HepG2 (cell line): ENCODE measurements at regions not wholly inside any gene's neighbourhood (a gene's known extent, or its start where the extent isn't known, plus 50 kb on each side); places are given as distances from the start of the nearest gene placed in this dataset.

Source experiments
- ATAC-seq: fragments of 200-7000 bp; cut with Tn5 transposase; 3 replicates; pipeline ENCODE4 v1.9.1; 2020; ENCODE audit warnings: mild to moderate bottlenecking, moderate library complexity
- BruUV-seq: library from RNA; stranded (reverse); fragments of 400-500 nt; replicated peaks from 2 replicates; lab custom pipeline; 2021; lab: Mats Ljungman, UMichigan
- CTCF ChIA-PET: fragments of 300-600 bp; formaldehyde crosslinking; extraction: SDS; loops from one replicate; lab custom pipeline; 2021; ENCODE audit warnings: low total read pairs, inconsistent platforms, low intra/inter-chr PET ratio; lab: Yijun Ruan, JAX
- POLR2A ChIA-PET: fragments of 350-600 bp; sonication (Branson Sonifier 250); formaldehyde crosslinking; loops from one replicate; lab custom pipeline; 2020; ENCODE audit warnings: antibody characterized with exemption, inconsistent platforms; lab: Yijun Ruan, JAX
- DNase-seq: peaks from one replicate; pipeline ENCODE4 v3.0.0-alpha.2; 2015; ENCODE audit warnings: low spot score
- FAIRE-seq: peaks from 3 replicates; lab custom pipeline; 2011; peaks lifted over from hg19 to GRCh38; lab: Jason Lieb, UNC
- H2AFZ ChIP-seq: one replicate; pipeline ENCODE4 v1.6.1; 2011; ENCODE audit warnings: low read length, inconsistent platforms
- H3K27ac ChIP-seq: fragments of 300-600 bp; 3 replicates; pipeline ENCODE4 v1.8.0; 2011; ENCODE audit warnings: mixed run types, mild to moderate bottlenecking, mixed read lengths, low read length, inconsistent platforms; ENCODE audit not compliant: insufficient read depth; ENCODE audit errors: extremely low read length
- H3K27me3 ChIP-seq, 2 experiments: fragments of 200-600 bp in 1 of 2; 2 replicates in 1 of 2; 3 replicates in 1 of 2; pipeline versions ENCODE4 v1.6.0 to v1.8.0; 2011; ENCODE audit warnings: low read length in 2 of 2, mild to moderate bottlenecking in 2 of 2, moderate library complexity in 2 of 2, inconsistent platforms in 1 of 2; ENCODE audit not compliant: insufficient read depth in 2 of 2, control insufficient read depth in 1 of 2
- H3K36me3 ChIP-seq, 2 experiments: fragments of 200-600 bp in 1 of 2; replicated peaks in 1 of 2; 2 replicates in 1 of 2; 3 replicates in 1 of 2; pipeline versions ENCODE4 v1.5.1 to v1.8.0; 2011; ENCODE audit warnings: low read length in 2 of 2, inconsistent platforms in 1 of 2; ENCODE audit not compliant: insufficient read depth in 2 of 2, control insufficient read depth in 1 of 2
- H3K4me1 ChIP-seq: 2 replicates; pipeline ENCODE4 v1.5.1; 2012; ENCODE audit warnings: low read length, inconsistent platforms; ENCODE audit not compliant: insufficient read depth
- H3K4me2 ChIP-seq: 2 replicates; pipeline ENCODE4 v1.6.0; 2011; ENCODE audit warnings: low read depth, low read length, inconsistent platforms
- H3K4me3 ChIP-seq, 3 experiments: fragments of 200-600 bp in 1 of 3; sonication (generic), shearing (Covaris generic) in 1 of 3; replicated peaks in 1 of 3; 2 replicates each; pipeline ENCODE4 v1.5.1; 2011 to 2016; ENCODE audit warnings: low read length in 3 of 3, inconsistent platforms in 2 of 3, low read depth in 2 of 3, mild to moderate bottlenecking in 2 of 3, control low read depth in 1 of 3, mixed read lengths in 1 of 3; ENCODE audit not compliant: insufficient read depth in 1 of 3
- H3K79me2 ChIP-seq: one replicate; pipeline ENCODE4 v1.6.1; 2011; ENCODE audit warnings: low read length, inconsistent platforms; ENCODE audit not compliant: insufficient read depth
- H3K9ac ChIP-seq: 2 replicates; pipeline ENCODE4 v1.6.0; 2011; ENCODE audit warnings: mild to moderate bottlenecking, low read depth, low read length, inconsistent platforms; ENCODE audit not compliant: insufficient read depth
- H3K9me3 ChIP-seq: 2 replicates; pipeline ENCODE4 v1.5.1; 2012; ENCODE audit warnings: mild to moderate bottlenecking, low read length
- H4K20me1 ChIP-seq: 2 replicates; pipeline ENCODE4 v1.6.0; 2011; ENCODE audit warnings: inconsistent platforms, mild to moderate bottlenecking, low read length, moderate library complexity; ENCODE audit not compliant: insufficient read depth
- ARID2 ChIP-seq: sonication (generic); formaldehyde crosslinking; IDR thresholded peaks from 2 replicates; pipeline ENCODE4 v1.8.1; 2022; ENCODE audit warnings: mild to moderate bottlenecking, missing genetic modification reagents, borderline replicate concordance
- CBX2 ChIP-seq, 2 experiments: fragments of 200-600 bp in 1 of 2; sonication (generic); formaldehyde crosslinking in 1 of 2; IDR thresholded peaks; 2 replicates each; pipeline versions ENCODE4 v1.7.0 to v1.8.1; 2018 to 2022; ENCODE audit warnings: low read depth in 2 of 2, low read length in 1 of 2, mild to moderate bottlenecking in 1 of 2, missing genetic modification reagents in 1 of 2
- FIP1L1 ChIP-seq: fragments of 200-400 bp; formaldehyde crosslinking; IDR thresholded peaks from 2 replicates; pipeline ENCODE4 v1.6.1; 2018; ENCODE audit warnings: low read depth, mild to moderate bottlenecking, low read length, moderate library complexity, borderline replicate concordance; ENCODE audit not compliant: insufficient read depth
- GPN1 ChIP-seq: sonication (generic); formaldehyde crosslinking; IDR thresholded peaks from 2 replicates; pipeline ENCODE4 v1.5.1; 2020; ENCODE audit warnings: missing genetic modification reagents, borderline replicate concordance
- HMG20A ChIP-seq: IDR thresholded peaks from 2 replicates; pipeline ENCODE4 v1.6.1; 2016; ENCODE audit warnings: borderline replicate concordance
- KAT2B ChIP-seq: fragments of 150-350 bp; IDR thresholded peaks from 2 replicates; pipeline ENCODE4 v1.6.1; 2014; ENCODE audit warnings: low read depth, low read length, borderline replicate concordance
- KDM5B ChIP-seq: sonication (generic); formaldehyde crosslinking; IDR thresholded peaks from 2 replicates; pipeline ENCODE4 v1.4.0; 2020; ENCODE audit warnings: missing genetic modification reagents, mild to moderate bottlenecking, borderline replicate concordance
- LCORL ChIP-seq, 2 experiments: fragments of 450-650 bp in 1 of 2; sonication (generic) in 1 of 2; formaldehyde crosslinking in 1 of 2; IDR thresholded peaks; 2 replicates each; pipeline versions ENCODE4 v1.5.0 to v1.6.1; 2017 to 2020; ENCODE audit warnings: antibody characterized with exemption in 1 of 2, missing genetic modification reagents in 1 of 2
- SIN3A ChIP-seq: IDR thresholded peaks from 2 replicates; pipeline ENCODE4 v1.6.1; 2011; ENCODE audit warnings: low read depth, mild to moderate bottlenecking, control low read depth, low read length, borderline replicate concordance
- ZBTB38 ChIP-seq: sonication (generic); formaldehyde crosslinking; IDR thresholded peaks from 2 replicates; pipeline ENCODE4 v1.5.1; 2020; ENCODE audit warnings: mild to moderate bottlenecking, missing genetic modification reagents
- WGBS: methylation state at CpG from one replicate; pipeline ENCODE4 v1.1.6; 2017; ENCODE audit warnings: low lambda C conversion rate; 5-methylcytosine and 5-hydroxymethylcytosine counted together
- in situ Hi-C: cut with HindIII; loops from 2 replicates; pipeline ENCODE4 v1.10.0; 2017; ENCODE audit warnings: low pct_unique_long_range_greater_than_20kb; ENCODE audit not compliant: extremely low pct_ligation_motif_present
- intact Hi-C: fragments of 100-400 bp; cut with micrococcal nuclease; formaldehyde crosslinking; loops from one replicate; pipeline ENCODE4 v1.10.0; 2022; ENCODE audit not compliant: unreplicated experiment
- TF ChIP-seq, protein P1 (sequence below): sonication (generic); formaldehyde crosslinking; conservative IDR thresholded peaks from 2 replicates; pipeline ENCODE4 v1.5.0; 2020; ENCODE audit warnings: missing genetic modification reagents
- TF ChIP-seq, protein P2 (sequence below): sonication (generic); formaldehyde crosslinking; conservative IDR thresholded peaks from 2 replicates; pipeline ENCODE4 v1.4.0; 2020; ENCODE audit warnings: missing genetic modification reagents

GRCh38 chr21:43348801-43349261 is 78.1 kb downstream of the SIK1 start:
- CTCF ChIA-PET, result no interaction called here
- H3K4me3 ChIP-seq, result no peak overlapping the region
- no peak overlapping the region for H3K9ac ChIP-seq
- no peak for FAIRE-seq
- H3K27me3 ChIP-seq, result peaks cover 2 to 3% of the 10 kb centered on the region in 2 experiments; a peak in 3 of 5 replicates
- H3K9me3 ChIP-seq, result no peaks in the 10 kb centered on the region
- TF ChIP-seq, protein P1, sequence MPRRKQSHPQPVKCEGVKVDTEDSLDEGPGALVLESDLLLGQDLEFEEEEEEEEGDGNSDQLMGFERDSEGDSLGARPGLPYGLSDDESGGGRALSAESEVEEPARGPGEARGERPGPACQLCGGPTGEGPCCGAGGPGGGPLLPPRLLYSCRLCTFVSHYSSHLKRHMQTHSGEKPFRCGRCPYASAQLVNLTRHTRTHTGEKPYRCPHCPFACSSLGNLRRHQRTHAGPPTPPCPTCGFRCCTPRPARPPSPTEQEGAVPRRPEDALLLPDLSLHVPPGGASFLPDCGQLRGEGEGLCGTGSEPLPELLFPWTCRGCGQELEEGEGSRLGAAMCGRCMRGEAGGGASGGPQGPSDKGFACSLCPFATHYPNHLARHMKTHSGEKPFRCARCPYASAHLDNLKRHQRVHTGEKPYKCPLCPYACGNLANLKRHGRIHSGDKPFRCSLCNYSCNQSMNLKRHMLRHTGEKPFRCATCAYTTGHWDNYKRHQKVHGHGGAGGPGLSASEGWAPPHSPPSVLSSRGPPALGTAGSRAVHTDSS (CRISPR knock-in tag), result no peak
- TF ChIP-seq, protein P2, sequence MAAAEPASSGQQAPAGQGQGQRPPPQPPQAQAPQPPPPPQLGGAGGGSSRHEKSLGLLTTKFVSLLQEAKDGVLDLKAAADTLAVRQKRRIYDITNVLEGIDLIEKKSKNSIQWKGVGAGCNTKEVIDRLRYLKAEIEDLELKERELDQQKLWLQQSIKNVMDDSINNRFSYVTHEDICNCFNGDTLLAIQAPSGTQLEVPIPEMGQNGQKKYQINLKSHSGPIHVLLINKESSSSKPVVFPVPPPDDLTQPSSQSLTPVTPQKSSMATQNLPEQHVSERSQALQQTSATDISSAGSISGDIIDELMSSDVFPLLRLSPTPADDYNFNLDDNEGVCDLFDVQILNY (CRISPR knock-in tag), result no peak
- TF ChIP-seq LCORL (IDR thresholded peaks at IDR 0.05) (no peak), LCORL (CRISPR knock-in tag; IDR thresholded peaks at IDR 0.05) (no peak), GPN1 (no peak), ARID2 (CRISPR knock-in tag) (no peak), HMG20A (CRISPR knock-in tag) (no peak), KAT2B (no peak), CBX2 (IDR thresholded peaks at IDR 0.05; ENCODE audit: low read depth, low read length) (no peak), CBX2 (CRISPR knock-in tag; IDR thresholded peaks at IDR 0.05; ENCODE audit: low read depth) (no peak), FIP1L1 (no peak), SIN3A (no peak), ZBTB38 (CRISPR knock-in tag) (no peak), KDM5B (CRISPR knock-in tag) (no peak)
- TF ChIP-seq, all 625 proteins: peak for 0
- BruUV-seq, result no TSS peak
- Histone ChIP-seq H3K79me2 (no peaks in the 10 kb centered on the region), H3K27ac (no peak overlapping the region), H4K20me1 (no peaks in the 10 kb centered on the region), H3K4me1 (peaks cover 59% of the 10 kb centered on the region), H3K36me3 (no peaks in the 10 kb centered on the region), H3K4me2 (no peak overlapping the region), H2AFZ (no peak overlapping the region)
- ATAC-seq (no peak), DNase-seq (no peak)
- POLR2A ChIA-PET, result no interaction called here
- intact Hi-C loops, result no loop called here
- WGBS, result 79% methylated on average over 19 of the region's 22 CpGs
- in situ Hi-C loops, result no loop called here
